ENCODE measurements at regions not wholly inside any gene's neighbourhood (a gene's known extent, or its start where the extent isn't known, plus 50 kb on each side); places are given as distances from the start of the nearest gene placed in this dataset.

DNA sequence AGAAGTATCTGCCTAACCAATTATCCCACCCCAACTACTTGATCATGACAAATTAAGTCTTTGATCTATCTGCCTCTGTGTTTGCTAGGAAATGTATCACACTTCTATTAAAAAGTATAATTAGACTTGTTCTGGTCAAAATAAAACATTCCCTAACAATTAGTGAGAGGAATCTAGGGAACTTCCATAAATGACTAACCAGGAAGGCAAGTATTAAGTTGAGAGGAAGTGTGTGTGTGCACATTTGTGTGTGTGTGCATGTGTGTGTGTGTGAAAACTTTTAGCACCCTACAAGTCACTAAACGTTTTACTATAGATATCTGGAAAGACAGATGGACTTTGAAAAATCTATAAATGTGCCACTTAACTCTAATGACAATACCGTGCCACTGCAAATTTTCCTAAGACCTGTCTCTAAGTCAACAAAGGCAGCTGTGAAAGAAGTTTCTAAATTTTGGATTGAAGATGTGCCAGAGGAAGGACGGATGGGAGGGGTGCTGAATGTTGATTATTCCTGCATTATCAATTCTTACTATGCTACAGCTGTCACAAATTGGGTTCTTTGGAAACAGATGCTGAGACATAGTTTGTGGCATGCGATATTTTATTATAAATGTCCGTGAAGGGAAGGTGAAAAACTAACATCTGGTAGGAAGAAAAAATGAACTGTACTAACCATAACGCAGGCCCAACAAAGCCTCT is 567.1 kb downstream of the PTPRC start:
- TF ChIP-seq EZH2 (IDR thresholded peaks at IDR 0.05; ENCODE audit: borderline replicate concordance, low read length), result no peak
- TF ChIP-seq, protein P1, sequence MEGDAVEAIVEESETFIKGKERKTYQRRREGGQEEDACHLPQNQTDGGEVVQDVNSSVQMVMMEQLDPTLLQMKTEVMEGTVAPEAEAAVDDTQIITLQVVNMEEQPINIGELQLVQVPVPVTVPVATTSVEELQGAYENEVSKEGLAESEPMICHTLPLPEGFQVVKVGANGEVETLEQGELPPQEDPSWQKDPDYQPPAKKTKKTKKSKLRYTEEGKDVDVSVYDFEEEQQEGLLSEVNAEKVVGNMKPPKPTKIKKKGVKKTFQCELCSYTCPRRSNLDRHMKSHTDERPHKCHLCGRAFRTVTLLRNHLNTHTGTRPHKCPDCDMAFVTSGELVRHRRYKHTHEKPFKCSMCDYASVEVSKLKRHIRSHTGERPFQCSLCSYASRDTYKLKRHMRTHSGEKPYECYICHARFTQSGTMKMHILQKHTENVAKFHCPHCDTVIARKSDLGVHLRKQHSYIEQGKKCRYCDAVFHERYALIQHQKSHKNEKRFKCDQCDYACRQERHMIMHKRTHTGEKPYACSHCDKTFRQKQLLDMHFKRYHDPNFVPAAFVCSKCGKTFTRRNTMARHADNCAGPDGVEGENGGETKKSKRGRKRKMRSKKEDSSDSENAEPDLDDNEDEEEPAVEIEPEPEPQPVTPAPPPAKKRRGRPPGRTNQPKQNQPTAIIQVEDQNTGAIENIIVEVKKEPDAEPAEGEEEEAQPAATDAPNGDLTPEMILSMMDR (IDR thresholded peaks at IDR 0.05; ENCODE audit: low read length), result no peak

Measured in OCI-LY1 (cell line).